NCI-H2081 treated with DMSO at 0.1 percent for 48 hours (cell line): ENCODE measurements at regions not wholly inside any gene's neighbourhood (a gene's known extent, or its start where the extent isn't known, plus 50 kb on each side); places are given as distances from the start of the nearest gene placed in this dataset.

Experiments used
- DNase-seq: peaks from one replicate; lab custom pipeline; 2025; lab: John Stamatoyannopoulos, UW

GRCh38 chr2:145710303-145710702 lies 1190.4 kb upstream of the ZEB2 start:
- DNase-seq = no peak

GRCh38 chr2:145702305-145702704 lies 1182.4 kb upstream of the ZEB2 start:
- no peak for DNase-seq

GRCh38 chr2:145692971-145693478 lies 1173.1 kb upstream of the ZEB2 start:
- DNase-seq = no peak

- no peak for DNase-seq
Observed at GRCh38 chr2:145691659-145692058, 1171.7 kb upstream of the ZEB2 start.

GRCh38 chr2:145690183-145690778 lies 1170.4 kb upstream of the ZEB2 start:
- no peak for DNase-seq

- no peak for DNase-seq
Observed at GRCh38 chr2:145689277-145689676, 1169.4 kb upstream of the ZEB2 start.

- no peak for DNase-seq
Observed at GRCh38 chr2:145688156-145688555, 1168.2 kb upstream of the ZEB2 start.

GRCh38 chr2:145687442-145688134 lies 1167.7 kb upstream of the ZEB2 start:
- no peak for DNase-seq

GRCh38 chr2:145685383-145686050 lies 1165.6 kb upstream of the ZEB2 start:
- no peak for DNase-seq

GRCh38 chr2:145682546-145683157 lies 1162.7 kb upstream of the ZEB2 start:
- DNase-seq = no peak

GRCh38 chr2:145680276-145680675 lies 1160.4 kb upstream of the ZEB2 start:
- no peak for DNase-seq

GRCh38 chr2:145677371-145677770 lies 1157.5 kb upstream of the ZEB2 start:
- DNase-seq = no peak

GRCh38 chr2:145674705-145675104 lies 1154.8 kb upstream of the ZEB2 start:
- DNase-seq = no peak

- no peak for DNase-seq
Observed at GRCh38 chr2:145669301-145669700, 1149.4 kb upstream of the ZEB2 start.

- DNase-seq = no peak
Observed at GRCh38 chr2:145666552-145666951, 1146.6 kb upstream of the ZEB2 start.

GRCh38 chr2:145657265-145657664 lies 1137.3 kb upstream of the ZEB2 start:
- DNase-seq = no peak

- no peak for DNase-seq
Observed at GRCh38 chr2:145655165-145655765, 1135.3 kb upstream of the ZEB2 start.

- no peak for DNase-seq
Observed at GRCh38 chr2:145654746-145655145, 1134.8 kb upstream of the ZEB2 start.

- DNase-seq = no peak
Observed at GRCh38 chr2:145654156-145654555, 1134.2 kb upstream of the ZEB2 start.

GRCh38 chr2:145653553-145653952 lies 1133.6 kb upstream of the ZEB2 start:
- DNase-seq = no peak

- no peak for DNase-seq
Observed at GRCh38 chr2:145652571-145653545, 1132.9 kb upstream of the ZEB2 start.
